ENCODE measurements at regions not wholly inside any gene's neighbourhood (a gene's known extent, or its start where the extent isn't known, plus 50 kb on each side); places are given as distances from the start of the nearest gene placed in this dataset.

- DNase-seq: no peak
- H3K4me1 ChIP-seq (ENCODE audit: control insufficient read depth in 3 of 3, insufficient read depth in 2 of 3, low read depth in 1 of 3, low read length in 2 of 3): no peaks in the 10 kb centered on the region
- H3K27me3 ChIP-seq (ENCODE audit: control insufficient read depth in 3 of 3, insufficient read depth in 3 of 3, low read length in 3 of 3): no peaks in the 10 kb centered on the region
- no peak for FAIRE-seq
- H3K36me3 ChIP-seq (ENCODE audit: control insufficient read depth in 3 of 3, insufficient read depth in 2 of 3, low read depth in 1 of 3, low read length in 3 of 3): no peaks in the 10 kb centered on the region
- 80 to 90% (median 88%) methylated on average over 1 of the region's 1 CpG for WGBS, 3 donors
- no peaks in the 10 kb centered on the region for H3K9me3 ChIP-seq (ENCODE audit: control insufficient read depth in 2 of 2, insufficient read depth in 1 of 2, low read depth in 1 of 2, low read length in 1 of 2)
- no peak overlapping the region for H3K27ac ChIP-seq (ENCODE audit: low read depth in 1 of 3, low read length in 2 of 3)
- no peak overlapping the region for H3K4me3 ChIP-seq (ENCODE audit: low read depth in 1 of 3, low read length in 3 of 3)
Observed at GRCh38 chr1:60769082-60769481, 313.3 kb upstream of the NFIA start.

DNA sequence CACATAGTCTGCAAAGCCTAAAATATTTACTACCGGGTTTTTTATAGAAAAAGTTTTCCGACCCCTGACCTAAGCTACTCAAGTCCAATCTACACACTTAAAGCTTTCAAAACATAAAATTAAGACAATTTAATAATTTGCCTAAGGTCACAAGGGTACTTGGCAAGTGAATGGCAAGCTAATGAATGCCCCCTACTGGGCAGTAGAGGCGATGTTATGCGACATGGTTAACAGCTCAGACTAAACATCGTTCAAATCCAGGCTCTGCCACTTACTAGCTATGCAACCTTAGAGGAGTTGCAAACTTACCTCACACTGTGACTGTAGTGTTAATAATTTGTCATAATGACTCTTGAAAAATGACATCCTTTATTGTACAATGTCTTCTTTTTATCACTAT, 317.2 kb upstream of the NFIA start:
- Histone ChIP-seq H3K36me3 (ENCODE audit: control insufficient read depth in 3 of 3, insufficient read depth in 2 of 3, low read depth in 1 of 3, low read length in 3 of 3) (no peaks in the 10 kb centered on the region), H3K9me3 (ENCODE audit: control insufficient read depth in 2 of 2, insufficient read depth in 1 of 2, low read depth in 1 of 2, low read length in 1 of 2) (no peaks in the 10 kb centered on the region), H3K4me3 (ENCODE audit: low read depth in 1 of 3, low read length in 3 of 3) (no peak overlapping the region), H3K27ac (ENCODE audit: low read depth in 1 of 3, low read length in 2 of 3) (no peak overlapping the region), H3K27me3 (ENCODE audit: control insufficient read depth in 3 of 3, insufficient read depth in 3 of 3, low read length in 3 of 3) (peaks cover 0 to 2% (median 0%) of the 10 kb centered on the region in 3 donors), H3K4me1 (ENCODE audit: control insufficient read depth in 3 of 3, insufficient read depth in 2 of 3, low read depth in 1 of 3, low read length in 2 of 3) (no peaks in the 10 kb centered on the region)
- FAIRE-seq (no peak), DNase-seq (peak; percentile 23 to 41)
- WGBS, 3 donors: 24 to 45% (median 29%) methylated on average over 5 of the region's 5 CpGs

GRCh38 chr1:60764489-60764888, 317.9 kb upstream of the NFIA start:
- no peak overlapping the region for H3K27ac ChIP-seq (ENCODE audit: low read depth in 1 of 3, low read length in 2 of 3)
- FAIRE-seq: no peak
- peaks cover 0 to 2% (median 0%) of the 10 kb centered on the region in 3 donors for H3K27me3 ChIP-seq (ENCODE audit: control insufficient read depth in 3 of 3, insufficient read depth in 3 of 3, low read length in 3 of 3)
- H3K4me1 ChIP-seq (ENCODE audit: control insufficient read depth in 3 of 3, insufficient read depth in 2 of 3, low read depth in 1 of 3, low read length in 2 of 3): no peaks in the 10 kb centered on the region
- H3K4me3 ChIP-seq (ENCODE audit: low read depth in 1 of 3, low read length in 3 of 3): no peak overlapping the region
- H3K9me3 ChIP-seq (ENCODE audit: control insufficient read depth in 2 of 2, insufficient read depth in 1 of 2, low read depth in 1 of 2, low read length in 1 of 2): no peaks in the 10 kb centered on the region
- WGBS, 3 donors: 33 to 64% (median 53%) methylated on average over 3 of the region's 3 CpGs
- DNase-seq: no peak
- H3K36me3 ChIP-seq (ENCODE audit: control insufficient read depth in 3 of 3, insufficient read depth in 2 of 3, low read depth in 1 of 3, low read length in 3 of 3): no peaks in the 10 kb centered on the region

DNA sequence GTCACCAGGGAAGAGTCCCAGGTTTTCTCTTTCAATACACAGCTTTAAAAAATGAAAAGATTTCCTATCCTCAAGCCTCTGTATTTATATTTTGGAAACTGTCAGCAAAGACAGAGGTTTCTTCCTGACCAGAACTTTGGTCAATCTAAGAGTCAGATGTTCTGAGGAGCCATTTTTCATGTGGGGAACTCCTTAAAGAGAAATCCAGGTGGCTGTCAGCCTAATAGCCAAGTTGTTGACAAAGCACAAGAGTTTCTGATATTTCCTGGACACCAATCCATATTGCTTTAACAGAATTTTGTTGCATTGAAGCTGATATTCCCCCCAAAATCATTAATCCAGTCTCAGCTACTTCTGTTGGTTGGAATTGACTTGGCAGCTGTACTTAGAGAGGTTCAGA, 318.6 kb upstream of the NFIA start:
- peaks cover 0 to 2% (median 0%) of the 10 kb centered on the region in 3 donors for H3K27me3 ChIP-seq (ENCODE audit: control insufficient read depth in 3 of 3, insufficient read depth in 3 of 3, low read length in 3 of 3)
- H3K27ac ChIP-seq (ENCODE audit: low read depth in 1 of 3, low read length in 2 of 3): no peak overlapping the region
- DNase-seq (no peak), FAIRE-seq (no peak)
- no peaks in the 10 kb centered on the region for H3K9me3 ChIP-seq (ENCODE audit: control insufficient read depth in 2 of 2, insufficient read depth in 1 of 2, low read depth in 1 of 2, low read length in 1 of 2)
- H3K4me3 ChIP-seq (ENCODE audit: low read depth in 1 of 3, low read length in 3 of 3): no peak overlapping the region
- no peaks in the 10 kb centered on the region for H3K36me3 ChIP-seq (ENCODE audit: control insufficient read depth in 3 of 3, insufficient read depth in 2 of 3, low read depth in 1 of 3, low read length in 3 of 3)
- no peaks in the 10 kb centered on the region for H3K4me1 ChIP-seq (ENCODE audit: control insufficient read depth in 3 of 3, insufficient read depth in 2 of 3, low read depth in 1 of 3, low read length in 2 of 3)

- 76 to 100% (median 90%) methylated on average over 1 of the region's 1 CpG for WGBS, 3 donors
Observed at GRCh38 chr1:60762911-60763310, 319.4 kb upstream of the NFIA start.

DNA sequence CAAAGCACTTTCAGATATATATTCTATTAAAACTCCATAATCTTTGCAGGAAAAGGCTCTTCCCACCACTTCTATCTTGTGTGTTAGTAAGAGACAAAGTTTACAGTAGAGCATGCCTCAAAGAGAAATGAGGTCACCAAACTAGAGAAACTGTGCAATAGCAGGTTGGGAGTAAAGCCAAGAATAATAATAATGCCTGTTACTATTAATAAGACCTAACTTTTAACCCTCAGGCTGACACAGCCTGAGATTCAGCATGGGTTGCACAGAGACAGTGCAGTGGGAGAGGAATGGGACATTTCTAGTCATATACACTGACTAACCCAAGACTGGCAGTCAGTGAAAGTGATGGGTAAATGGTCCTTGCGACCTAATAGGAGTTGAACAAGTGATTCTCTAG, 320.2 kb upstream of the NFIA start:
- Histone ChIP-seq H3K27me3 (ENCODE audit: control insufficient read depth in 3 of 3, insufficient read depth in 3 of 3, low read length in 3 of 3) (peaks cover 0 to 2% (median 0%) of the 10 kb centered on the region in 3 donors), H3K36me3 (ENCODE audit: control insufficient read depth in 3 of 3, insufficient read depth in 2 of 3, low read depth in 1 of 3, low read length in 3 of 3) (no peaks in the 10 kb centered on the region), H3K27ac (ENCODE audit: low read depth in 1 of 3, low read length in 2 of 3) (no peak overlapping the region), H3K4me3 (ENCODE audit: low read depth in 1 of 3, low read length in 3 of 3) (no peak overlapping the region), H3K4me1 (ENCODE audit: control insufficient read depth in 3 of 3, insufficient read depth in 2 of 3, low read depth in 1 of 3, low read length in 2 of 3) (no peaks in the 10 kb centered on the region), H3K9me3 (ENCODE audit: control insufficient read depth in 2 of 2, insufficient read depth in 1 of 2, low read depth in 1 of 2, low read length in 1 of 2) (no peaks in the 10 kb centered on the region)
- WGBS, 3 donors: 80 to 90% (median 86%) methylated on average over 1 of the region's 1 CpG
- no peak for FAIRE-seq
- no peak for DNase-seq

More at GRCh38 chr1:60762911-60763310, 319.4 kb upstream of the NFIA start:
- no peaks in the 10 kb centered on the region for H3K36me3 ChIP-seq (ENCODE audit: control insufficient read depth in 3 of 3, insufficient read depth in 2 of 3, low read depth in 1 of 3, low read length in 3 of 3)
- peaks cover 0 to 2% (median 0%) of the 10 kb centered on the region in 3 donors for H3K27me3 ChIP-seq (ENCODE audit: control insufficient read depth in 3 of 3, insufficient read depth in 3 of 3, low read length in 3 of 3)
- no peak overlapping the region for H3K27ac ChIP-seq (ENCODE audit: low read depth in 1 of 3, low read length in 2 of 3)
- FAIRE-seq: no peak
- no peaks in the 10 kb centered on the region for H3K9me3 ChIP-seq (ENCODE audit: control insufficient read depth in 2 of 2, insufficient read depth in 1 of 2, low read depth in 1 of 2, low read length in 1 of 2)
- H3K4me1 ChIP-seq (ENCODE audit: control insufficient read depth in 3 of 3, insufficient read depth in 2 of 3, low read depth in 1 of 3, low read length in 2 of 3): no peaks in the 10 kb centered on the region
- no peak for DNase-seq
- no peak overlapping the region for H3K4me3 ChIP-seq (ENCODE audit: low read depth in 1 of 3, low read length in 3 of 3)

DNA sequence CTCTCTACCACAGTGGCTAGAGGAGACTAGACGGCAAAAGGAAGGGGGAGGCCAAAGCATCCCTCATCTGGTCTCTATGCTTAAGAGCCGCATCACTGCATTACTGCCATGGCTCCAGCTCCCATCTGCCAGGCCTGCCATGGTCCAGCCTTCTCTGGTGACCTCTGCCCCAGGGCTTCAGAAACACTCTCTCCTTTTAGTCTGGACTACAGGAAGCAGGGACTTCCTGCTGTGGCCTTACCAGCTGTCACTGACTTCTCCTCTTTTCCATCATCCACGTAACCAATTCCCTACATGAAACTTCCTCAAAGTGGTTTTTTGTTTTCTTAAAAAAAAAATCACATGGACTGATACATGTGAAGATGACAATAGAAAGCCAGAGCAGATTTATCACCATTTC, 323.1 kb upstream of the NFIA start:
- no peak for DNase-seq
- Histone ChIP-seq H3K4me1 (ENCODE audit: control insufficient read depth in 3 of 3, insufficient read depth in 2 of 3, low read depth in 1 of 3, low read length in 2 of 3) (no peaks in the 10 kb centered on the region), H3K9me3 (ENCODE audit: control insufficient read depth in 2 of 2, insufficient read depth in 1 of 2, low read depth in 1 of 2, low read length in 1 of 2) (no peaks in the 10 kb centered on the region), H3K27ac (ENCODE audit: low read depth in 1 of 3, low read length in 2 of 3) (no peak overlapping the region), H3K36me3 (ENCODE audit: control insufficient read depth in 3 of 3, insufficient read depth in 2 of 3, low read depth in 1 of 3, low read length in 3 of 3) (no peaks in the 10 kb centered on the region), H3K27me3 (ENCODE audit: control insufficient read depth in 3 of 3, insufficient read depth in 3 of 3, low read length in 3 of 3) (peaks cover 0 to 2% (median 0%) of the 10 kb centered on the region in 3 donors), H3K4me3 (ENCODE audit: low read depth in 1 of 3, low read length in 3 of 3) (no peak overlapping the region)
- FAIRE-seq: no peak
- WGBS, 3 donors: 75 to 97% (median 76%) methylated on average over 3 of the region's 3 CpGs

DNA sequence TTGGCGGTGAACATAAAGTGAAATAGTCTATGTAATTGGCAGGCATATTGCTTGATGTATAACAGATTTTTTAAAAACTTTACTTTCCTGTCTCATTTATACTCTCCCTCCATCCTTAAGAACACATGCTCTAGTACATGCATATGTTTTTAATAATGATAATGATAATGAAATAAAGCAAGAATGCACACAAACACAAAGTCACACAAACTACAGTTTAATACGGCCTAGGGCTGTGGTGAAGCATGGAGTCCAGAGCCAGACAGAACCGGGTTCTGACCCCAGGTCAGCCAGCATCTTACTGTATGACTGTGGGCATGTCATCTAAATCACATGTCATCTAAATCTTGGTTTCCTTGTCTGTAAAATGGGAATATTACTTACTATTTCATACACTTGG, 324.9 kb upstream of the NFIA start:
- WGBS, 3 donors: 70 to 86% (median 76%) methylated on average over 3 of the region's 3 CpGs
- Histone ChIP-seq H3K4me3 (ENCODE audit: low read depth in 1 of 3, low read length in 3 of 3) (no peak overlapping the region), H3K36me3 (ENCODE audit: control insufficient read depth in 3 of 3, insufficient read depth in 2 of 3, low read depth in 1 of 3, low read length in 3 of 3) (no peaks in the 10 kb centered on the region), H3K27ac (ENCODE audit: low read depth in 1 of 3, low read length in 2 of 3) (no peak overlapping the region), H3K9me3 (ENCODE audit: control insufficient read depth in 2 of 2, insufficient read depth in 1 of 2, low read depth in 1 of 2, low read length in 1 of 2) (no peaks in the 10 kb centered on the region), H3K4me1 (ENCODE audit: control insufficient read depth in 3 of 3, insufficient read depth in 2 of 3, low read depth in 1 of 3, low read length in 2 of 3) (no peaks in the 10 kb centered on the region), H3K27me3 (ENCODE audit: control insufficient read depth in 3 of 3, insufficient read depth in 3 of 3, low read length in 3 of 3) (no peaks in the 10 kb centered on the region)
- no peak for DNase-seq
- FAIRE-seq: no peak

- 78 to 88% (median 86%) methylated on average over 9 of the region's 9 CpGs for WGBS, 3 donors
- Histone ChIP-seq H3K36me3 (ENCODE audit: control insufficient read depth in 3 of 3, insufficient read depth in 2 of 3, low read depth in 1 of 3, low read length in 3 of 3) (no peaks in the 10 kb centered on the region), H3K27ac (ENCODE audit: low read depth in 1 of 3, low read length in 2 of 3) (no peak overlapping the region), H3K9me3 (ENCODE audit: control insufficient read depth in 2 of 2, insufficient read depth in 1 of 2, low read depth in 1 of 2, low read length in 1 of 2) (no peaks in the 10 kb centered on the region), H3K4me1 (ENCODE audit: control insufficient read depth in 3 of 3, insufficient read depth in 2 of 3, low read depth in 1 of 3, low read length in 2 of 3) (no peaks in the 10 kb centered on the region), H3K4me3 (ENCODE audit: low read depth in 1 of 3, low read length in 3 of 3) (no peak overlapping the region), H3K27me3 (ENCODE audit: control insufficient read depth in 3 of 3, insufficient read depth in 3 of 3, low read length in 3 of 3) (no peaks in the 10 kb centered on the region)
- no peak for DNase-seq
- FAIRE-seq: no peak
Observed at GRCh38 chr1:60753036-60753900, 329.1 kb upstream of the NFIA start.
